ENCODE measurements at regions not wholly inside any gene's neighbourhood (a gene's known extent, or its start where the extent isn't known, plus 50 kb on each side); places are given as distances from the start of the nearest gene placed in this dataset.
"Not testable (repeated sequence)": the region's sequence is repeated elsewhere in the genome, so short reads cannot be mapped to it uniquely, and the experiment has no call there.

- Histone ChIP-seq H3K27me3 (ENCODE audit: control insufficient read depth, insufficient read depth, low read length) (no peaks in the 10 kb centered on the region), H3K36me3 (replicated peaks; ENCODE audit: control insufficient read depth, insufficient read depth, low read length) (no peaks in the 10 kb centered on the region), H3K4me3 (ENCODE audit: insufficient read depth, low read depth, low read length) (no peak overlapping the region)
- no peak for DNase-seq
Measured at GRCh38 chr12:59077153-59077552, 156.8 kb upstream of the LRIG3 start.

- no peak overlapping the region for H3K4me3 ChIP-seq (ENCODE audit: insufficient read depth, low read depth, low read length)
- no peak for DNase-seq
- H3K27me3 ChIP-seq (ENCODE audit: control insufficient read depth, insufficient read depth, low read length) = no peaks in the 10 kb centered on the region
- no peaks in the 10 kb centered on the region for H3K36me3 ChIP-seq (replicated peaks; ENCODE audit: control insufficient read depth, insufficient read depth, low read length)
Measured at GRCh38 chr12:59076622-59077021, 156.3 kb upstream of the LRIG3 start.

GRCh38 chr12:59075968-59076490 is 155.7 kb upstream of the LRIG3 start:
- Histone ChIP-seq H3K27me3 (ENCODE audit: control insufficient read depth, insufficient read depth, low read length) (no peaks in the 10 kb centered on the region), H3K36me3 (replicated peaks; ENCODE audit: control insufficient read depth, insufficient read depth, low read length) (no peaks in the 10 kb centered on the region), H3K4me3 (ENCODE audit: insufficient read depth, low read depth, low read length) (no peak overlapping the region)
- DNase-seq = no peak

- H3K27me3 ChIP-seq (ENCODE audit: control insufficient read depth, insufficient read depth, low read length) = no peaks in the 10 kb centered on the region
- H3K36me3 ChIP-seq (replicated peaks; ENCODE audit: control insufficient read depth, insufficient read depth, low read length) = no peaks in the 10 kb centered on the region
- no peak overlapping the region for H3K4me3 ChIP-seq (ENCODE audit: insufficient read depth, low read depth, low read length)
- DNase-seq = no peak
Measured at GRCh38 chr12:59075141-59075540, 154.8 kb upstream of the LRIG3 start.

GRCh38 chr12:59070322-59070933 is 150.1 kb upstream of the LRIG3 start:
- Histone ChIP-seq H3K27me3 (ENCODE audit: control insufficient read depth, insufficient read depth, low read length) (no peaks in the 10 kb centered on the region), H3K4me3 (ENCODE audit: insufficient read depth, low read depth, low read length) (no peak overlapping the region), H3K36me3 (replicated peaks; ENCODE audit: control insufficient read depth, insufficient read depth, low read length) (no peaks in the 10 kb centered on the region)
- no peak for DNase-seq

- Histone ChIP-seq H3K27me3 (ENCODE audit: control insufficient read depth, insufficient read depth, low read length) (no peaks in the 10 kb centered on the region), H3K4me3 (ENCODE audit: insufficient read depth, low read depth, low read length) (no peak overlapping the region), H3K36me3 (replicated peaks; ENCODE audit: control insufficient read depth, insufficient read depth, low read length) (no peaks in the 10 kb centered on the region)
- DNase-seq = no peak
Measured at GRCh38 chr12:59069516-59069915, 149.2 kb upstream of the LRIG3 start.

GRCh38 chr12:59068436-59068835 is 148.1 kb upstream of the LRIG3 start:
- no peak overlapping the region for H3K4me3 ChIP-seq (ENCODE audit: insufficient read depth, low read depth, low read length)
- H3K27me3 ChIP-seq (ENCODE audit: control insufficient read depth, insufficient read depth, low read length) = no peaks in the 10 kb centered on the region
- no peak for DNase-seq
- no peaks in the 10 kb centered on the region for H3K36me3 ChIP-seq (replicated peaks; ENCODE audit: control insufficient read depth, insufficient read depth, low read length)

- Histone ChIP-seq H3K27me3 (ENCODE audit: control insufficient read depth, insufficient read depth, low read length) (no peaks in the 10 kb centered on the region), H3K4me3 (ENCODE audit: insufficient read depth, low read depth, low read length) (no peak overlapping the region), H3K36me3 (replicated peaks; ENCODE audit: control insufficient read depth, insufficient read depth, low read length) (no peaks in the 10 kb centered on the region)
- DNase-seq = no peak
Measured at GRCh38 chr12:59067083-59067482, 146.8 kb upstream of the LRIG3 start.

GRCh38 chr12:59066445-59066844 is 146.1 kb upstream of the LRIG3 start:
- Histone ChIP-seq H3K27me3 (ENCODE audit: control insufficient read depth, insufficient read depth, low read length) (no peaks in the 10 kb centered on the region), H3K36me3 (replicated peaks; ENCODE audit: control insufficient read depth, insufficient read depth, low read length) (no peaks in the 10 kb centered on the region), H3K4me3 (ENCODE audit: insufficient read depth, low read depth, low read length) (no peak overlapping the region)
- no peak for DNase-seq

GRCh38 chr12:59059088-59059935 is 139.0 kb upstream of the LRIG3 start:
- no peak overlapping the region for H3K4me3 ChIP-seq (ENCODE audit: insufficient read depth, low read depth, low read length)
- no peak for DNase-seq
- no peaks in the 10 kb centered on the region for H3K36me3 ChIP-seq (replicated peaks; ENCODE audit: control insufficient read depth, insufficient read depth, low read length)
- H3K27me3 ChIP-seq (ENCODE audit: control insufficient read depth, insufficient read depth, low read length) = no peaks in the 10 kb centered on the region

- H3K36me3 ChIP-seq (replicated peaks; ENCODE audit: control insufficient read depth, insufficient read depth, low read length) = no peaks in the 10 kb centered on the region
- H3K27me3 ChIP-seq (ENCODE audit: control insufficient read depth, insufficient read depth, low read length) = no peaks in the 10 kb centered on the region
- no peak for DNase-seq
- no peak overlapping the region for H3K4me3 ChIP-seq (ENCODE audit: insufficient read depth, low read depth, low read length)
Measured at GRCh38 chr12:59056966-59057365, 136.7 kb upstream of the LRIG3 start.

- no peak for DNase-seq
- no peaks in the 10 kb centered on the region for H3K36me3 ChIP-seq (replicated peaks; ENCODE audit: control insufficient read depth, insufficient read depth, low read length)
- no peak overlapping the region for H3K4me3 ChIP-seq (ENCODE audit: insufficient read depth, low read depth, low read length)
- no peaks in the 10 kb centered on the region for H3K27me3 ChIP-seq (ENCODE audit: control insufficient read depth, insufficient read depth, low read length)
Measured at GRCh38 chr12:59055204-59055860, 135.0 kb upstream of the LRIG3 start.

- H3K36me3 ChIP-seq (replicated peaks; ENCODE audit: control insufficient read depth, insufficient read depth, low read length); H3K27me3 ChIP-seq (ENCODE audit: control insufficient read depth, insufficient read depth, low read length); H3K4me3 ChIP-seq (ENCODE audit: insufficient read depth, low read depth, low read length); DNase-seq: not testable (repeated sequence)
Measured at GRCh38 chr12:59053266-59053899, 133.1 kb upstream of the LRIG3 start.

GRCh38 chr12:59046763-59047534 is 126.6 kb upstream of the LRIG3 start:
- no peaks in the 10 kb centered on the region for H3K36me3 ChIP-seq (replicated peaks; ENCODE audit: control insufficient read depth, insufficient read depth, low read length)
- no peak for DNase-seq
- H3K4me3 ChIP-seq (ENCODE audit: insufficient read depth, low read depth, low read length) = no peak overlapping the region
- H3K27me3 ChIP-seq (ENCODE audit: control insufficient read depth, insufficient read depth, low read length) = no peaks in the 10 kb centered on the region

All from H7 (cell line).